K562 (cell line): ENCODE measurements at regions not wholly inside any gene's neighbourhood (a gene's known extent, or its start where the extent isn't known, plus 50 kb on each side); places are given as distances from the start of the nearest gene placed in this dataset.

Experiments
- ATAC-seq: fragments of 200-7000 bp; cut with Tn5 transposase; 3 replicates; pipeline ENCODE4 v1.9.1; 2020; ENCODE audit warnings: moderate library complexity
- BruUV-seq: library from RNA; stranded (reverse); fragments of 400-500 nt; replicated peaks from 2 replicates; lab custom pipeline; 2021; lab: Mats Ljungman, UMichigan
- CTCF ChIA-PET: fragments of 300-600 bp; formaldehyde crosslinking; extraction: SDS; loops from one replicate; lab custom pipeline; 2021; ENCODE audit warnings: low intra/inter-chr PET ratio; lab: Yijun Ruan, JAX
- POLR2A ChIA-PET: fragments of 300-600, 350-650 bp; sonication (Branson Sonifier 250); formaldehyde crosslinking; extraction: SDS; loops from one replicate; lab custom pipeline; 2021; ENCODE audit warnings: antibody characterized with exemption, inconsistent platforms; lab: Yijun Ruan, JAX
- DNase-seq, 4 experiments: peaks; one replicate each; pipeline versions ENCODE4 v3.0.0 to v3.0.0-alpha.2; 2011 to 2018; ENCODE audit warnings: low spot score in 3 of 4, mixed read lengths in 3 of 4; ENCODE audit errors: extremely low read depth in 1 of 4
- FAIRE-seq: peaks from 2 replicates; lab custom pipeline; 2011; peaks lifted over from hg19 to GRCh38; lab: Jason Lieb, UNC
- H2AFZ ChIP-seq: 2 replicates; pipeline ENCODE4 v1.6.0; 2011; ENCODE audit warnings: low read depth, low read length, control low read depth, inconsistent platforms
- H3K27ac ChIP-seq: fragments of 200-600 bp; 3 replicates; pipeline ENCODE4 v1.8.0; 2011; ENCODE audit warnings: low read depth, mild to moderate bottlenecking, control low read depth, inconsistent platforms, low read length, moderate library complexity, mixed read lengths; ENCODE audit errors: extremely low read depth
- H3K27me3 ChIP-seq, 2 experiments: fragments of 300-600 bp in 1 of 2; 2 replicates in 1 of 2; 3 replicates in 1 of 2; pipeline versions ENCODE4 v1.6.0 to v1.8.0; 2011; ENCODE audit warnings: inconsistent platforms in 2 of 2, low read length in 2 of 2, mild to moderate bottlenecking in 1 of 2, mixed read lengths in 1 of 2, moderate library complexity in 1 of 2; ENCODE audit not compliant: control insufficient read depth in 2 of 2, insufficient read depth in 2 of 2
- H3K36me3 ChIP-seq: fragments of 300-600 bp; 3 replicates; pipeline ENCODE4 v1.8.0; 2011; ENCODE audit warnings: mild to moderate bottlenecking, low read length, inconsistent platforms; ENCODE audit not compliant: control insufficient read depth, insufficient read depth
- H3K4me1 ChIP-seq, 2 experiments: fragments of 200-600 bp in 1 of 2; replicated peaks in 1 of 2; 2 replicates in 1 of 2; 3 replicates in 1 of 2; pipeline versions ENCODE4 v1.5.1 to v1.8.0; 2011; ENCODE audit warnings: inconsistent platforms in 2 of 2, low read length in 2 of 2, mild to moderate bottlenecking in 1 of 2, mixed read lengths in 1 of 2, moderate library complexity in 1 of 2; ENCODE audit not compliant: control insufficient read depth in 2 of 2, insufficient read depth in 2 of 2
- H3K4me2 ChIP-seq: 2 replicates; pipeline ENCODE4 v1.6.1; 2011; ENCODE audit warnings: low read length, control low read depth, inconsistent platforms, mixed read lengths; ENCODE audit not compliant: insufficient read depth
- H3K4me3 ChIP-seq: fragments of 200-600 bp; sonication (generic), shearing (Covaris generic); 2 replicates; pipeline ENCODE4 v1.5.1; 2016; ENCODE audit warnings: control low read depth, inconsistent platforms
- H3K79me2 ChIP-seq: fragments of 200-600 bp; 3 replicates; pipeline ENCODE4 v1.8.0; 2011; ENCODE audit warnings: low read length, inconsistent platforms; ENCODE audit not compliant: control insufficient read depth, insufficient read depth
- H3K9ac ChIP-seq, 2 experiments: 2 replicates each; pipeline versions ENCODE4 v1.6.0 to v1.6.1; 2011; ENCODE audit warnings: low read depth in 2 of 2, low read length in 2 of 2, control low read depth in 1 of 2, inconsistent platforms in 1 of 2, mild to moderate bottlenecking in 1 of 2, mixed read lengths in 1 of 2; ENCODE audit not compliant: insufficient read depth in 1 of 2
- H3K9me1 ChIP-seq: one replicate; pipeline ENCODE4 v1.6.0; 2011; ENCODE audit warnings: inconsistent platforms, mild to moderate bottlenecking, low read length, moderate library complexity; ENCODE audit not compliant: control insufficient read depth, insufficient read depth
- H3K9me3 ChIP-seq: replicated peaks from 2 replicates; pipeline ENCODE4 v1.5.1; 2011; ENCODE audit warnings: low read depth, low read length, inconsistent platforms; ENCODE audit not compliant: control insufficient read depth, insufficient read depth
- H4K20me1 ChIP-seq: replicated peaks from 2 replicates; pipeline ENCODE4 v1.6.1; 2011; ENCODE audit warnings: low read length, inconsistent platforms, mixed read lengths; ENCODE audit not compliant: control insufficient read depth, insufficient read depth
- CBFB ChIP-seq: sonication (generic); formaldehyde crosslinking; IDR thresholded peaks from 2 replicates; pipeline ENCODE4 v1.4.0; 2020; ENCODE audit warnings: mild to moderate bottlenecking, missing genetic modification reagents
- NFRKB ChIP-seq: fragments of 450-650 bp; IDR thresholded peaks from 2 replicates; pipeline ENCODE4 v1.6.1; 2016; ENCODE audit warnings: low read depth
- RBM17 ChIP-seq: fragments of 200-400 bp; formaldehyde crosslinking; IDR thresholded peaks from 2 replicates; pipeline ENCODE4 v1.6.1; 2017; ENCODE audit warnings: low read depth, mild to moderate bottlenecking, low read length, borderline replicate concordance
- WGBS: fragments of 100-300 bp; shearing (Covaris generic); methylation state at CpG from one replicate; pipeline ENCODE4 v1.1.6; 2016; ENCODE audit warnings: low coverage, mixed read lengths; ENCODE audit not compliant: insufficient coverage; ENCODE audit errors: missing lambda C conversion rate; 5-methylcytosine and 5-hydroxymethylcytosine counted together
- in situ Hi-C: fragments of 300-500 bp; cut with MboI; formaldehyde crosslinking; loops from 4 replicates; pipeline ENCODE4 v1.15.0; 2018; ENCODE audit warnings: inconsistent platforms, mixed read lengths
- intact Hi-C: fragments of 100-400 bp; cut with micrococcal nuclease; formaldehyde crosslinking; loops from 2 replicates; pipeline ENCODE4 v1.14.2; 2022
- TF ChIP-seq, protein P1 (sequence below): fragments of 450-650 bp; IDR thresholded peaks from 2 replicates; pipeline ENCODE4 v1.6.1; 2017; ENCODE audit warnings: antibody characterized with exemption, mild to moderate bottlenecking

DNA sequence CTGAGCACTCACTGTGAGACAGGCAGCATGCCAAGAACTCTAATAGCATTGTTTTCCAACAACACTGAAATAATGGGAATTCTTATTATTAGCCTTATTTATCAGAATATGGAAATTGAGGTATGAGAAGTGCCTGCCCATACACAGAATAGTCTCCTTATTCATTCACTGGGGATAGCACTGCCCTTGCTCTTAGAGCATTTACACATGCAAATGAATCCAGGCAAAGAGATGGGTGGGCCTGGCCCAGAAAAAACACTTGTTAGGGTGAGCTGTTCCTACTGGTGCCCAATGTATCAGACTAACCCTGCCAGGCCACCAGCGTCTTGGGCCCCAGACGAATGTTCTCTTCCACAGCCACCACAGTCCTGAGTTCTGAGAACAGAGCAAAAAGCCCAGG lies 112.9 kb downstream of the TUBA3C start (continued):
- TF ChIP-seq, protein P1, sequence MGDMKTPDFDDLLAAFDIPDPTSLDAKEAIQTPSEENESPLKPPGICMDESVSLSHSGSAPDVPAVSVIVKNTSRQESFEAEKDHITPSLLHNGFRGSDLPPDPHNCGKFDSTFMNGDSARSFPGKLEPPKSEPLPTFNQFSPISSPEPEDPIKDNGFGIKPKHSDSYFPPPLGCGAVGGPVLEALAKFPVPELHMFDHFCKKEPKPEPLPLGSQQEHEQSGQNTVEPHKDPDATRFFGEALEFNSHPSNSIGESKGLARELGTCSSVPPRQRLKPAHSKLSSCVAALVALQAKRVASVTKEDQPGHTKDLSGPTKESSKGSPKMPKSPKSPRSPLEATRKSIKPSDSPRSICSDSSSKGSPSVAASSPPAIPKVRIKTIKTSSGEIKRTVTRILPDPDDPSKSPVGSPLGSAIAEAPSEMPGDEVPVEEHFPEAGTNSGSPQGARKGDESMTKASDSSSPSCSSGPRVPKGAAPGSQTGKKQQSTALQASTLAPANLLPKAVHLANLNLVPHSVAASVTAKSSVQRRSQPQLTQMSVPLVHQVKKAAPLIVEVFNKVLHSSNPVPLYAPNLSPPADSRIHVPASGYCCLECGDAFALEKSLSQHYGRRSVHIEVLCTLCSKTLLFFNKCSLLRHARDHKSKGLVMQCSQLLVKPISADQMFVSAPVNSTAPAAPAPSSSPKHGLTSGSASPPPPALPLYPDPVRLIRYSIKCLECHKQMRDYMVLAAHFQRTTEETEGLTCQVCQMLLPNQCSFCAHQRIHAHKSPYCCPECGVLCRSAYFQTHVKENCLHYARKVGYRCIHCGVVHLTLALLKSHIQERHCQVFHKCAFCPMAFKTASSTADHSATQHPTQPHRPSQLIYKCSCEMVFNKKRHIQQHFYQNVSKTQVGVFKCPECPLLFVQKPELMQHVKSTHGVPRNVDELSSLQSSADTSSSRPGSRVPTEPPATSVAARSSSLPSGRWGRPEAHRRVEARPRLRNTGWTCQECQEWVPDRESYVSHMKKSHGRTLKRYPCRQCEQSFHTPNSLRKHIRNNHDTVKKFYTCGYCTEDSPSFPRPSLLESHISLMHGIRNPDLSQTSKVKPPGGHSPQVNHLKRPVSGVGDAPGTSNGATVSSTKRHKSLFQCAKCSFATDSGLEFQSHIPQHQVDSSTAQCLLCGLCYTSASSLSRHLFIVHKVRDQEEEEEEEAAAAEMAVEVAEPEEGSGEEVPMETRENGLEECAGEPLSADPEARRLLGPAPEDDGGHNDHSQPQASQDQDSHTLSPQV: no peak
- TF ChIP-seq RBM17 (no peak), NFRKB (no peak)

DNA sequence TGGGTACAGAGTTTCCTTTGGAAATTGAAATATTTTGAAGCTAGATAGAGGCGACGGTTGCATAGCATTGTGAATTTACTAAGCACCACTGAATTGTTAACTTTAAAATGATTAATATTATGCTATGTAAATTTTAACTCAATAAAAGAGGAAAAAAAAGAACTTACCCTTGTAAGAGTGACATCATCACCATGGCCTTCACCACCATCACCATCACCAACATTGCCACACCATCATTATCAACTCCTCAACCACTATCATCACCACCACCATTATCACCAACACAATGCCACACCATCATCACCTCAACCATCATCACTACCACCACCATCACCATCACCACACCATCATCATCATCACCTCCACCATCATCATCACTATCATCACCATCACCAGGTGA lies 113.9 kb downstream of the TUBA3C start:
- no peak for FAIRE-seq
- CTCF ChIA-PET: no interaction called here
- Histone ChIP-seq H3K4me2 (no peak overlapping the region), H3K36me3 (no peaks in the 10 kb centered on the region), H3K4me3 (no peak overlapping the region), H3K9me1 (no peaks in the 10 kb centered on the region), H3K4me1 (no peaks in the 10 kb centered on the region), H2AFZ (no peak overlapping the region), H4K20me1 (no peaks in the 10 kb centered on the region), H3K27ac (no peak overlapping the region), H3K9me3 (no peaks in the 10 kb centered on the region), H3K79me2 (no peaks in the 10 kb centered on the region)
- in situ Hi-C loops: no loop called here
- no peak for DNase-seq
- intact Hi-C loops: loop anchor here (10.0 kb wide), 1 partner anchor 617 kb away; no protein-coding TSS in a partner anchor
- BruUV-seq: no TSS peak
- ATAC-seq: no peak
- WGBS: 0% methylated on average over 2 of the region's 2 CpGs
- POLR2A ChIA-PET: no interaction called here
- TF ChIP-seq CBFB (CRISPR knock-in tag): no peak
- TF ChIP-seq, all 486 proteins: peak for 0
- Histone ChIP-seq H3K9ac (no peak overlapping the region), H3K27me3 (no peaks in the 10 kb centered on the region)
